Adrenal gland (tissue), 9 donors: ENCODE measurements at regions not wholly inside any gene's neighbourhood (a gene's known extent, or its start where the extent isn't known, plus 50 kb on each side); places are given as distances from the start of the nearest gene placed in this dataset.

Experiments used
- DNase-seq, 7 donors: peaks; one replicate each; pipeline ENCODE4 v3.0.0-alpha.2; 2019 to 2020
- H3K27ac ChIP-seq, 5 donors: fragments of 200-600 bp; sonication (generic) in 4 of 5; 1 replicate in 3 of 5; 2 replicates in 2 of 5; pipeline versions ENCODE4 v1.5.1 to v1.8.0; 2016 to 2020; ENCODE audit warnings: mild to moderate bottlenecking in 1 of 5
- H3K27me3 ChIP-seq: fragments of 200-600 bp; 2 replicates; pipeline ENCODE4 v1.8.0; 2021
- H3K36me3 ChIP-seq, 2 donors: fragments of 200-600 bp; replicated peaks in 1 of 2; 1 replicate in 1 of 2; 2 replicates in 1 of 2; pipeline versions ENCODE4 v1.5.1 to v1.8.0; 2018 to 2022
- H3K4me1 ChIP-seq, 2 donors: fragments of 200-600 bp; replicated peaks in 1 of 2; 1 replicate in 1 of 2; 2 replicates in 1 of 2; pipeline versions ENCODE4 v1.5.1 to v1.8.0; 2018 to 2021
- H3K4me3 ChIP-seq, 4 donors: fragments of 200-600 bp; sonication (generic) in 3 of 4; one replicate each; pipeline ENCODE4 v1.5.1; 2016 to 2018
- H3K9me3 ChIP-seq, 3 donors: fragments of 200-600 bp; sonication (generic) in 1 of 3; replicated peaks in 1 of 3; 1 replicate in 2 of 3; 2 replicates in 1 of 3; pipeline versions ENCODE4 v1.5.1 to v1.8.0; 2016 to 2021
- POLR2A ChIP-seq, 2 donors: fragments of 450-650 bp; IDR thresholded peaks; one replicate each; pipeline ENCODE4 v1.6.1; 2017; ENCODE audit warnings: antibody characterized with exemption in 2 of 2, mild to moderate bottlenecking in 2 of 2, moderate library complexity in 1 of 2
- WGBS, 4 donors: extraction: QIAGEN DNeasy Blood & Tissue Kit in 2 of 4; methylation state at CpG; one replicate each; pipeline versions ENCODE4 v1.1.5 to v1.1.7; 2013 to 2017; 5-methylcytosine and 5-hydroxymethylcytosine counted together
- intact Hi-C, 2 donors: fragments of 100-400 bp; cut with DNase I; formaldehyde crosslinking; loops; one replicate each; pipeline versions ENCODE4 v1.14.1 to v1.15.0; 2022 to 2023
- TF ChIP-seq, protein P1 (sequence below), 6 experiments: fragments of 450-650 bp in 4 of 6; fragments of 200-600 bp in 2 of 6; sonication (generic) in 1 of 6; IDR thresholded peaks; 1 replicate in 5 of 6; 2 replicates in 1 of 6; pipeline versions ENCODE4 v1.5.1 to v1.8.0; 2016 to 2021; ENCODE audit warnings: antibody characterized with exemption in 6 of 6, mild to moderate bottlenecking in 2 of 6, moderate library complexity in 1 of 6
- donor health status: healthy with polysubstance abuse.
- donor health status: Bipolar disorder and iron deficiency.
- donor health status: DM: yes; HTN: yes; CAD: no.
- donor health status: DM: no; HTN: no; CAD: no.
- donor health status: DM: no; HTN: no; CAD: no.

DNA sequence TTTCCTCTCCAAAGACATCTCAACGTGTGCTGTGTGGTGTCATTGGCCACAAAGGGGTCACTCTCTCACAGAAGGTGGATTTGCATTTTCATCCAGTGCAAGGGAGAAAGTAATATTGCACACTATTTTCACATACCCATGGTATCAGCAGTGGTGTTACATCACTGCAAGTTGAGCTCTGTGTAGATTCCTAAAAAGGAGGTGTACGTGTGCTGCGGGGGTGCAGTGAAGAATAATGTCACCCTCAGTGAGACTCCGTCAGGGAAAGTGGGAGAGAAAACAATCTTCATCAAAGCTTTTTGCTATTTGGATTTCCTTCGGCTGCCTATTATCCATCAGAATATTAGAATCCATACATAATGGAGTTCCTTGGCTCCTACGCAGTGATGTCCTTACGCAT lies 733.8 kb upstream of the FANCL start:
- H3K27me3 ChIP-seq = no peaks in the 10 kb centered on the region
- H3K36me3 ChIP-seq = no peaks in the 10 kb centered on the region
- no peaks in the 10 kb centered on the region for H3K9me3 ChIP-seq
- DNase-seq = no peak
- TF ChIP-seq, protein P1, sequence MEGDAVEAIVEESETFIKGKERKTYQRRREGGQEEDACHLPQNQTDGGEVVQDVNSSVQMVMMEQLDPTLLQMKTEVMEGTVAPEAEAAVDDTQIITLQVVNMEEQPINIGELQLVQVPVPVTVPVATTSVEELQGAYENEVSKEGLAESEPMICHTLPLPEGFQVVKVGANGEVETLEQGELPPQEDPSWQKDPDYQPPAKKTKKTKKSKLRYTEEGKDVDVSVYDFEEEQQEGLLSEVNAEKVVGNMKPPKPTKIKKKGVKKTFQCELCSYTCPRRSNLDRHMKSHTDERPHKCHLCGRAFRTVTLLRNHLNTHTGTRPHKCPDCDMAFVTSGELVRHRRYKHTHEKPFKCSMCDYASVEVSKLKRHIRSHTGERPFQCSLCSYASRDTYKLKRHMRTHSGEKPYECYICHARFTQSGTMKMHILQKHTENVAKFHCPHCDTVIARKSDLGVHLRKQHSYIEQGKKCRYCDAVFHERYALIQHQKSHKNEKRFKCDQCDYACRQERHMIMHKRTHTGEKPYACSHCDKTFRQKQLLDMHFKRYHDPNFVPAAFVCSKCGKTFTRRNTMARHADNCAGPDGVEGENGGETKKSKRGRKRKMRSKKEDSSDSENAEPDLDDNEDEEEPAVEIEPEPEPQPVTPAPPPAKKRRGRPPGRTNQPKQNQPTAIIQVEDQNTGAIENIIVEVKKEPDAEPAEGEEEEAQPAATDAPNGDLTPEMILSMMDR (IDR thresholded peaks at IDR 0.05) = no peak
- no peak for TF ChIP-seq POLR2A (IDR thresholded peaks at IDR 0.05)
- no peak overlapping the region for H3K27ac ChIP-seq
- 78 to 88% (median 86%) methylated on average over 7 of the region's 7 CpGs for WGBS, 4 donors
- H3K4me3 ChIP-seq = no peak overlapping the region
- no peaks in the 10 kb centered on the region for H3K4me1 ChIP-seq
- intact Hi-C loops = no loop called here

DNA sequence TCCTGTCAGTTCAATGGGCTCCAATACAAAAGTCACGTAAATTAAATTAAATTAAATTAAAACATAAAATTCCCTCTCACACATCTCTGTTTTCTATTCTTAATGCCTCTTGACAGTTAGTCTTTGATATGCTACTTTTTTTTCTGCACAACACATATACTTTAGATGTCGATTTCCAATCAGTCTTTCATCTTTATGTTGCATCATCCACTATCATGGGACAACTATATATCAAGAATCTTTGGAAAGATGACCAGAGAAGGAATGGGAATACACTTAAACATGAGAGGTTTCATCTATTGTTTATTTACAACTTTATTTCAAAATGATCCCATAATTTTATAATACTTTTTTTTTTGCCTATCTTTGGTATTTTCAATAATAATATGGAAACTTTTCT lies 733.3 kb upstream of the FANCL start:
- no peak for DNase-seq
- Histone ChIP-seq H3K9me3 (no peaks in the 10 kb centered on the region), H3K4me1 (no peaks in the 10 kb centered on the region), H3K36me3 (no peaks in the 10 kb centered on the region), H3K27me3 (no peaks in the 10 kb centered on the region), H3K4me3 (no peak overlapping the region), H3K27ac (no peak overlapping the region)
- 72 to 89% (median 82%) methylated on average over 2 of the region's 2 CpGs for WGBS, 4 donors
- intact Hi-C loops = no loop called here
- TF ChIP-seq POLR2A (IDR thresholded peaks at IDR 0.05) = no peak
- TF ChIP-seq, protein P1 (IDR thresholded peaks at IDR 0.05) = no peak

DNA sequence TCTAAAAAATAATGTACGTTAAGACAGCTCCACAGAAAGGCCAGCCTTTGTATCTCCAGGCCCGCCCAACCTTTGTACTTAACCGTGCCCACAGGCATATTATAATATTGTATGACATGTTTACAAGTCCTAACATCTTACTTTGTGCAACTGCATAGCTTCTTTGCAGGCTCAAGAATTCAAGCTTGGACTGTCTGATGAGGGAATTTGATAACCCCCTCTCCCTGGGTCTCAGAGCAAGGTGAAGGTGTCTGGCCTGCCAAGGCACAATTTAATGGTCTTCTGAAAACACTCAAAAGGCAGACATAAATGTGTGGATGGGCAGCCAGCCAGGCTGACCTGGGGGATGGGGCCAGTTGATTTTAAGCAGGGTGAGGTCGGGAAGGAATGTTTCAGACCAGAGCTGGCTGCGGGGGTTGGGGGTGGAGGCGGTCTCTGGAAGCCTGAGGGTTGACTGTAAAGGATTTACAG lies 732.7 kb upstream of the FANCL start:
- H3K9me3 ChIP-seq = no peaks in the 10 kb centered on the region
- no peak overlapping the region for H3K27ac ChIP-seq
- intact Hi-C loops = no loop called here
- H3K27me3 ChIP-seq = no peaks in the 10 kb centered on the region
- no peaks in the 10 kb centered on the region for H3K36me3 ChIP-seq
- 71 to 78% (median 74%) methylated on average over 6 of the region's 6 CpGs for WGBS, 4 donors
- no peaks in the 10 kb centered on the region for H3K4me1 ChIP-seq
- DNase-seq = no peak
- no peak overlapping the region for H3K4me3 ChIP-seq
- TF ChIP-seq, protein P1 (IDR thresholded peaks at IDR 0.05) = no peak
- no peak for TF ChIP-seq POLR2A (IDR thresholded peaks at IDR 0.05)

DNA sequence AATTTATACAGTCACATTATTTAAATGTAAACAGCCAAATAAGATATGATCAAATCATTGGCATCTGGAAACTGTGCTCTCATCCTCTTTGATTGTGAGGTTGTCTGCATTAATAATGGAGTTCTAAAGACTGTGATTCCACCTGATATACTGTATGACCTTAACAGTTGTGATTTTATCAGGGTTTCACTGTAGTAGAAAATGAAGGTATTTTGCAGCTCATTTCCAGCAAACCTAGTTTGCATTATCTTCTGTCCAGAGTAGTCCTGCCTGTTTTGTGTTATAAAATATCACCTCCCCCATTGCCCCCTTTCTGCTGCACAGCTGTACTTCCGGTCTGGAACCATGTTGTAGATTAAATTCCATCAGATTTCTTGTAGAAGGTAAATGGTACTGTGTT lies 731.6 kb upstream of the FANCL start:
- 64 to 78% (median 66%) methylated on average over 1 of the region's 1 CpG for WGBS, 4 donors
- H3K9me3 ChIP-seq = no peaks in the 10 kb centered on the region
- H3K36me3 ChIP-seq = no peaks in the 10 kb centered on the region
- intact Hi-C loops = no loop called here
- H3K4me3 ChIP-seq = no peak overlapping the region
- TF ChIP-seq POLR2A (IDR thresholded peaks at IDR 0.05) = no peak
- TF ChIP-seq, protein P1 (IDR thresholded peaks at IDR 0.05) = no peak
- no peaks in the 10 kb centered on the region for H3K27me3 ChIP-seq
- no peak overlapping the region for H3K27ac ChIP-seq
- H3K4me1 ChIP-seq = no peaks in the 10 kb centered on the region
- DNase-seq = no peak
